MM.1S (cell line): ENCODE measurements at regions not wholly inside any gene's neighbourhood (a gene's known extent, or its start where the extent isn't known, plus 50 kb on each side); places are given as distances from the start of the nearest gene placed in this dataset.

Source experiments
- CTCF ChIP-seq: fragments of 300-600 bp; sonication (generic); IDR thresholded peaks from 2 replicates; pipeline ENCODE4 v1.5.1; 2016; ENCODE audit warnings: antibody characterized with exemption, low read length, mixed read lengths
- EZH2 ChIP-seq: fragments of 300-600 bp; sonication (generic); optimal IDR thresholded peaks from 2 replicates; pipeline ENCODE3; 2017; ENCODE audit warnings: low read depth, mild to moderate bottlenecking, antibody characterized with exemption, low read length, mixed read lengths

- no peak for TF ChIP-seq CTCF
- no peak for TF ChIP-seq EZH2
Observed at GRCh38 chr6:8819446-8819845, 384.1 kb upstream of the SLC35B3 start.
